Ovary (tissue), 3 donors: ENCODE measurements at regions not wholly inside any gene's neighbourhood (a gene's known extent, or its start where the extent isn't known, plus 50 kb on each side); places are given as distances from the start of the nearest gene placed in this dataset.

Experiments used
- EP300 ChIP-seq: sonication (generic); formaldehyde crosslinking; IDR thresholded peaks from one replicate; pipeline ENCODE4 v1.6.1; 2017; ENCODE audit warnings: antibody characterized with exemption
- POLR2A ChIP-seq: fragments of 450-650 bp; IDR thresholded peaks from one replicate; pipeline ENCODE4 v1.6.1; 2017; ENCODE audit warnings: antibody characterized with exemption, mild to moderate bottlenecking, moderate library complexity
- TF ChIP-seq, protein P1 (sequence below), 3 donors: fragments of 450-650 bp in 2 of 3; fragments of 200-600 bp in 1 of 3; IDR thresholded peaks; one replicate each; pipeline versions ENCODE4 v1.5.1 to v1.8.0; 2016 to 2022; ENCODE audit warnings: antibody characterized with exemption in 3 of 3, mild to moderate bottlenecking in 1 of 3
- donor health status: DM: no; HTN: no; CAD: no.

DNA sequence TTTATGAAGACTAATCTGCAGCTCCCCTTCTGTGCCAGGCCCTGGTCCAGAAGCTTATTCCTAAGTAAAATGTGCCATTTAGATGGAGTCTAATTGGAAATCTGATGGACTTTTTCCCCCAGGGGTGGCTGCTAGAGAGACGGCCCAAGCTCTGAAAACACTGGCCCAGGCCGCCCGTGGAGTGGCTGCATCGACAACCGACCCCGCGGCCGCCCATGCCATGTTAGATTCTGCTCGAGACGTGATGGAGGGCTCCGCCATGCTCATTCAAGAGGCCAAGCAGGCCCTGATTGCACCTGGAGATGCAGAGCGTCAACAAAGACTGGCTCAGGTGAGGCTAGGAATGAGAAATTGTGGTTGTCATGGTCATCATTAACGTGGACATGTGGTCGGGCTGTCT lies 305.8 kb upstream of the TPM1 start:
- no peak for TF ChIP-seq POLR2A
- TF ChIP-seq, protein P1, sequence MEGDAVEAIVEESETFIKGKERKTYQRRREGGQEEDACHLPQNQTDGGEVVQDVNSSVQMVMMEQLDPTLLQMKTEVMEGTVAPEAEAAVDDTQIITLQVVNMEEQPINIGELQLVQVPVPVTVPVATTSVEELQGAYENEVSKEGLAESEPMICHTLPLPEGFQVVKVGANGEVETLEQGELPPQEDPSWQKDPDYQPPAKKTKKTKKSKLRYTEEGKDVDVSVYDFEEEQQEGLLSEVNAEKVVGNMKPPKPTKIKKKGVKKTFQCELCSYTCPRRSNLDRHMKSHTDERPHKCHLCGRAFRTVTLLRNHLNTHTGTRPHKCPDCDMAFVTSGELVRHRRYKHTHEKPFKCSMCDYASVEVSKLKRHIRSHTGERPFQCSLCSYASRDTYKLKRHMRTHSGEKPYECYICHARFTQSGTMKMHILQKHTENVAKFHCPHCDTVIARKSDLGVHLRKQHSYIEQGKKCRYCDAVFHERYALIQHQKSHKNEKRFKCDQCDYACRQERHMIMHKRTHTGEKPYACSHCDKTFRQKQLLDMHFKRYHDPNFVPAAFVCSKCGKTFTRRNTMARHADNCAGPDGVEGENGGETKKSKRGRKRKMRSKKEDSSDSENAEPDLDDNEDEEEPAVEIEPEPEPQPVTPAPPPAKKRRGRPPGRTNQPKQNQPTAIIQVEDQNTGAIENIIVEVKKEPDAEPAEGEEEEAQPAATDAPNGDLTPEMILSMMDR (IDR thresholded peaks at IDR 0.05), result no peak
- no peak for TF ChIP-seq EP300
